H1 (cell line): ENCODE measurements at regions not wholly inside any gene's neighbourhood (a gene's known extent, or its start where the extent isn't known, plus 50 kb on each side); places are given as distances from the start of the nearest gene placed in this dataset.

Source experiments
- CTCF ChIA-PET: fragments of 300-600 bp; sonication (Branson Sonifier 250); formaldehyde crosslinking; loops from one replicate; lab custom pipeline; 2021; ENCODE audit not compliant: partially characterized antibody; lab: Charles Lee
- POLR2A ChIA-PET: fragments of 300-600 bp; sonication (Branson Sonifier 250); formaldehyde crosslinking; loops from one replicate; lab custom pipeline; 2021; ENCODE audit warnings: inconsistent platforms; ENCODE audit not compliant: partially characterized antibody; lab: Charles Lee
- DNase-seq, 2 experiments: peaks; one replicate each; pipeline versions ENCODE4 v3.0.0 to v3.0.0-alpha.2; 2010 to 2022; ENCODE audit warnings: low spot score in 2 of 2, low read depth in 1 of 2, mixed read lengths in 1 of 2
- FAIRE-seq: peaks from 2 replicates; lab custom pipeline; 2011; peaks lifted over from hg19 to GRCh38; lab: Jason Lieb, UNC
- H2AFZ ChIP-seq: 2 replicates; pipeline ENCODE4 v1.8.1; 2012; ENCODE audit warnings: low read length, inconsistent platforms
- H2AK5ac ChIP-seq: 2 replicates; pipeline ENCODE4 v1.6.1; 2013; ENCODE audit warnings: low read depth, low read length
- H2BK120ac ChIP-seq: replicated peaks from 2 replicates; pipeline ENCODE3; 2013; ENCODE audit warnings: low read depth, low read length, inconsistent platforms
- H2BK12ac ChIP-seq: 2 replicates; pipeline ENCODE4 v1.6.1; 2013; ENCODE audit warnings: low read depth, low read length
- H2BK15ac ChIP-seq: 2 replicates; pipeline ENCODE4 v1.6.1; 2013; ENCODE audit warnings: low read length
- H2BK20ac ChIP-seq: 2 replicates; pipeline ENCODE4 v1.6.1; 2013; ENCODE audit warnings: low read length
- H2BK5ac ChIP-seq: 2 replicates; pipeline ENCODE4 v1.6.1; 2013; ENCODE audit warnings: low read depth, low read length
- H3K14ac ChIP-seq: 2 replicates; pipeline ENCODE4 v1.6.1; 2013; ENCODE audit warnings: inconsistent platforms; ENCODE audit not compliant: insufficient read length
- H3K18ac ChIP-seq: 2 replicates; pipeline ENCODE4 v1.6.1; 2013; ENCODE audit warnings: low read length; ENCODE audit errors: extremely low read depth
- H3K23ac ChIP-seq: 2 replicates; pipeline ENCODE4 v1.6.1; 2013; ENCODE audit warnings: inconsistent platforms; ENCODE audit not compliant: insufficient read length
- H3K23me2 ChIP-seq: 2 replicates; pipeline ENCODE4 v1.6.1; 2013; ENCODE audit warnings: low read depth, low read length
- H3K27ac ChIP-seq: 2 replicates; pipeline ENCODE4 v1.6.1; 2011; ENCODE audit warnings: low read depth, low read length, inconsistent platforms
- H3K27me3 ChIP-seq, 4 experiments: replicated peaks in 1 of 4; 1 replicate in 1 of 4; 2 replicates in 3 of 4; pipeline versions ENCODE4 v1.6.1 to v1.8.1; 2011 to 2013; ENCODE audit warnings: low read length in 3 of 4, mild to moderate bottlenecking in 3 of 4, inconsistent platforms in 2 of 4, mixed read lengths in 2 of 4, moderate library complexity in 1 of 4; ENCODE audit not compliant: control insufficient read depth in 3 of 4, insufficient read depth in 3 of 4; ENCODE audit errors: extremely low read depth in 1 of 4
- H3K36me3 ChIP-seq, 4 experiments: 2 replicates each; pipeline versions ENCODE4 v1.6.1 to v1.8.1; 2011 to 2013; ENCODE audit warnings: mild to moderate bottlenecking in 4 of 4, low read length in 3 of 4, moderate library complexity in 2 of 4, control low read depth in 1 of 4, inconsistent platforms in 1 of 4; ENCODE audit not compliant: insufficient read depth in 4 of 4, control insufficient read depth in 2 of 4
- H3K4ac ChIP-seq: replicated peaks from 2 replicates; pipeline ENCODE3; 2013; ENCODE audit warnings: low read length, low read depth, mixed read lengths, inconsistent platforms; ENCODE audit not compliant: insufficient read length
- H3K4me1 ChIP-seq, 4 experiments: replicated peaks in 1 of 4; 1 replicate in 1 of 4; 2 replicates in 3 of 4; pipeline versions ENCODE4 v1.6.1 to v1.8.1; 2011 to 2013; ENCODE audit warnings: low read length in 3 of 4, inconsistent platforms in 2 of 4, mixed read lengths in 1 of 4; ENCODE audit not compliant: insufficient read depth in 4 of 4, control insufficient read depth in 3 of 4
- H3K4me2 ChIP-seq, 2 experiments: 2 replicates each; pipeline versions ENCODE4 v1.6.1 to v1.8.1; 2011 to 2013; ENCODE audit warnings: low read depth in 2 of 2, low read length in 2 of 2, control low read depth in 1 of 2, inconsistent platforms in 1 of 2, mild to moderate bottlenecking in 1 of 2; ENCODE audit not compliant: insufficient read depth in 1 of 2
- H3K4me3 ChIP-seq, 4 experiments: fragments of 200-600, 300-600 bp in 1 of 4; sonication (generic), shearing (Covaris generic), sonication (Bioruptor Twin) in 1 of 4; 2 replicates each; pipeline versions ENCODE4 v1.5.1 to v1.8.1; 2011 to 2016; ENCODE audit warnings: low read length in 4 of 4, low read depth in 3 of 4, control low read depth in 2 of 4, inconsistent platforms in 2 of 4, mild to moderate bottlenecking in 2 of 4, mixed read lengths in 1 of 4, moderate library complexity in 1 of 4; ENCODE audit not compliant: insufficient read depth in 2 of 4; ENCODE audit errors: extremely low read depth in 1 of 4
- H3K56ac ChIP-seq: replicated peaks from 2 replicates; pipeline ENCODE3; 2013; ENCODE audit warnings: low read depth, mild to moderate bottlenecking, mixed read lengths, low read length, inconsistent platforms; ENCODE audit not compliant: insufficient read length
- H3K79me1 ChIP-seq: 2 replicates; pipeline ENCODE4 v1.6.1; 2013; ENCODE audit warnings: low read depth, low read length, control low read depth
- H3K79me2 ChIP-seq, 2 experiments: 2 replicates each; pipeline versions ENCODE4 v1.6.1 to v1.8.1; 2012 to 2013; ENCODE audit warnings: low read length in 2 of 2, mild to moderate bottlenecking in 2 of 2, inconsistent platforms in 1 of 2; ENCODE audit not compliant: insufficient read depth in 2 of 2, control insufficient read depth in 1 of 2
- H3K9ac ChIP-seq, 4 experiments: replicated peaks in 1 of 4; 1 replicate in 1 of 4; 2 replicates in 3 of 4; pipeline versions ENCODE4 v1.6.1 to v1.8.1; 2011 to 2013; ENCODE audit warnings: low read depth in 3 of 4, low read length in 3 of 4, control low read depth in 2 of 4, mild to moderate bottlenecking in 2 of 4, moderate library complexity in 2 of 4, inconsistent platforms in 1 of 4; ENCODE audit errors: extremely low read depth in 1 of 4
- H3K9me3 ChIP-seq, 2 experiments: 2 replicates each; pipeline versions ENCODE4 v1.6.1 to v1.8.1; 2012 to 2013; ENCODE audit warnings: mild to moderate bottlenecking in 2 of 2, moderate library complexity in 2 of 2, control low read depth in 1 of 2, inconsistent platforms in 1 of 2, low read depth in 1 of 2, low read length in 1 of 2, mixed read lengths in 1 of 2; ENCODE audit not compliant: insufficient read depth in 2 of 2
- H4K20me1 ChIP-seq, 2 experiments: replicated peaks in 1 of 2; 2 replicates each; pipeline versions ENCODE3 to v1.8.1; 2011 to 2013; ENCODE audit warnings: inconsistent platforms in 2 of 2, low read length in 2 of 2, mild to moderate bottlenecking in 1 of 2; ENCODE audit not compliant: insufficient read depth in 2 of 2, control insufficient read depth in 1 of 2
- H4K5ac ChIP-seq: 2 replicates; pipeline ENCODE4 v1.6.1; 2013; ENCODE audit warnings: low read length, low read depth, mixed read lengths, inconsistent platforms; ENCODE audit not compliant: insufficient read length
- H4K8ac ChIP-seq: 2 replicates; pipeline ENCODE4 v1.8.0; 2013; ENCODE audit warnings: mild to moderate bottlenecking, moderate library complexity, low read length, inconsistent platforms; ENCODE audit not compliant: insufficient read depth; ENCODE audit errors: extremely low read depth
- H4K91ac ChIP-seq: replicated peaks from 2 replicates; pipeline ENCODE3; 2013; ENCODE audit warnings: low read length, mixed read lengths, inconsistent platforms; ENCODE audit not compliant: insufficient read length
- BCL11A ChIP-seq, 2 experiments: IDR thresholded peaks; one replicate each; pipeline ENCODE4 v1.6.1; 2011; ENCODE audit warnings: low read depth in 2 of 2, low read length in 2 of 2, mild to moderate bottlenecking in 2 of 2
- BRCA1 ChIP-seq: IDR thresholded peaks from 2 replicates; pipeline ENCODE4 v1.6.1; 2012; ENCODE audit warnings: low read depth, low read length, improper control_type of control experiment
- CEBPB ChIP-seq: IDR thresholded peaks from 2 replicates; pipeline ENCODE4 v1.6.1; 2012; ENCODE audit warnings: low read depth, low read length
- CHD2 ChIP-seq: IDR thresholded peaks from 2 replicates; pipeline ENCODE4 v1.6.1; 2012; ENCODE audit warnings: low read length, improper control_type of control experiment
- EP300 ChIP-seq, 2 experiments: IDR thresholded peaks; 1 replicate in 1 of 2; 2 replicates in 1 of 2; pipeline ENCODE4 v1.6.1; 2011 to 2012; ENCODE audit warnings: low read depth in 2 of 2, low read length in 2 of 2, mild to moderate bottlenecking in 2 of 2, borderline replicate concordance in 1 of 2, inconsistent platforms in 1 of 2, moderate library complexity in 1 of 2
- HDAC6 ChIP-seq: IDR thresholded peaks from one replicate; pipeline ENCODE4 v1.7.1; 2012; ENCODE audit warnings: low read depth, mild to moderate bottlenecking, inconsistent platforms, low read length, moderate library complexity
- JUN ChIP-seq: IDR thresholded peaks from 2 replicates; pipeline ENCODE4 v1.6.1; 2011; ENCODE audit warnings: low read depth, mild to moderate bottlenecking, improper control_type of control experiment, low read length
- RFX5 ChIP-seq: IDR thresholded peaks from 2 replicates; pipeline ENCODE4 v1.6.1; 2011; ENCODE audit warnings: low read depth, low read length, improper control_type of control experiment, borderline replicate concordance
- SP4 ChIP-seq: IDR thresholded peaks from 2 replicates; pipeline ENCODE4 v1.6.1; 2012; ENCODE audit warnings: low read length, inconsistent platforms
- WGBS, 2 experiments: shearing (Covaris generic) in 1 of 2; methylation state at CpG; one replicate each; pipeline versions ENCODE4 v1.1.6 to v1.1.7; 2013 to 2015; ENCODE audit warnings: low lambda C conversion rate in 2 of 2, mixed read lengths in 2 of 2, inconsistent platforms in 1 of 2, low coverage in 1 of 2, missing lambda C conversion rate in 1 of 2; ENCODE audit not compliant: insufficient replicate concordance in 2 of 2, insufficient coverage in 1 of 2, insufficient read length in 1 of 2; ENCODE audit errors: extremely low coverage in 1 of 2, missing lambda C conversion rate in 1 of 2; 5-methylcytosine and 5-hydroxymethylcytosine counted together
- TF ChIP-seq, protein P1 (sequence below): IDR thresholded peaks from 2 replicates; pipeline ENCODE4 v1.6.1; 2012; ENCODE audit warnings: low read length, inconsistent platforms

DNA sequence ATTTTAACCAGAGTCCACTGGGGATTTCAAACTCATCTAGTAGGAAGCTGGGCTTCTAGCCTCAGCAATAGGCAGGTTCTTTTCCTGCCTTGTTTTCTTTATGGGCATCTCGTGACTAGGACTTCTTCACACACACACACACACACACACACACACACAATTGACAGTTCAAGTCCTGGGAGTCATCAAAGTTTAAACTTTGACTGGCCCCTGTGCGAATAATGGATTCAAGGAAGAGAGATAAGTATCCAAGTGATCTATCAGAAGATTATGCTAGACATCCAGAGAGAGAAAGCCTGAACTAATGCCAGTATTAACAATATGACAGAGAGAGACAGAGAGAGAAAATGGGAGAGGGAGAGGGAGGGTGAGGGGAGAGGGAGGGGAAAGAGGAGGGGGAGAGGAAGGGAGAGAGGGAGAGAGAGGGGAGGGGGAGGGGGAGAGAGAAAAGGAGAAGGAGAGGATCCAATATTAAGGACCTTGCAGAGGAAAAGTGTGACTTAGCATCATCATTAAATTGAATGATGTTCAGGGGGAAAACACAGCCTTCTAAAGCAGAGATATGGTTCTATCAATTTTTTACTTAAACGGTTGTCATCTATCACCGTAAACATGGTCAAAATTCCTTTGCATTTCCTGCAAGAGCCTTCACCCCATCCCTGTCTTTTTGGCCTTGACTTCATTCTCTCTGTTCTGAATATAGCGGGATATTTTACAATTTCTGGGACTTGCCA lies 327.6 kb upstream of the ZEB2 start:
- no peak overlapping the region for H2AFZ ChIP-seq
- H2BK12ac ChIP-seq, result no peak overlapping the region
- H3K14ac ChIP-seq, result no peak overlapping the region
- FAIRE-seq, result no peak
- no peak overlapping the region for H4K8ac ChIP-seq
- DNase-seq, result no peak
- H2BK20ac ChIP-seq, result no peak overlapping the region
- ChIA-PET CTCF (no interaction called here), POLR2A (no interaction called here)
- no peak overlapping the region for H3K23ac ChIP-seq
- H3K23me2 ChIP-seq, result no peaks in the 10 kb centered on the region
- H4K91ac ChIP-seq, result no peak overlapping the region
- peaks cover 0 to 3% (median 0%) of the 10 kb centered on the region in 4 experiments; a peak in 1 of 7 replicates for H3K4me1 ChIP-seq
- no peak overlapping the region for H2BK120ac ChIP-seq
- no peaks in the 10 kb centered on the region for H3K27me3 ChIP-seq
- no peaks in the 10 kb centered on the region for H3K79me1 ChIP-seq
- H2AK5ac ChIP-seq, result no peak overlapping the region
- H3K4me3 ChIP-seq, result no peak overlapping the region
- no peak overlapping the region for H3K56ac ChIP-seq
- H3K79me2 ChIP-seq, result no peaks in the 10 kb centered on the region
- H3K36me3 ChIP-seq, result no peaks in the 10 kb centered on the region
- no peak overlapping the region for H2BK5ac ChIP-seq
- H3K18ac ChIP-seq, result no peak overlapping the region
- no peak overlapping the region for H3K4ac ChIP-seq
- 97% methylated on average over 5 of the region's 5 CpGs; no CpG with 5 or more reads in 1 of the 2 experiments for WGBS, 2 experiments
- H3K9ac ChIP-seq, result no peak overlapping the region
- H2BK15ac ChIP-seq, result no peak overlapping the region
- no peak overlapping the region for H4K5ac ChIP-seq
- H3K4me2 ChIP-seq, result no peak overlapping the region
- H3K9me3 ChIP-seq, result no peaks in the 10 kb centered on the region
- no peaks in the 10 kb centered on the region for H4K20me1 ChIP-seq
- no peak overlapping the region for H3K27ac ChIP-seq
- TF ChIP-seq, protein P1, sequence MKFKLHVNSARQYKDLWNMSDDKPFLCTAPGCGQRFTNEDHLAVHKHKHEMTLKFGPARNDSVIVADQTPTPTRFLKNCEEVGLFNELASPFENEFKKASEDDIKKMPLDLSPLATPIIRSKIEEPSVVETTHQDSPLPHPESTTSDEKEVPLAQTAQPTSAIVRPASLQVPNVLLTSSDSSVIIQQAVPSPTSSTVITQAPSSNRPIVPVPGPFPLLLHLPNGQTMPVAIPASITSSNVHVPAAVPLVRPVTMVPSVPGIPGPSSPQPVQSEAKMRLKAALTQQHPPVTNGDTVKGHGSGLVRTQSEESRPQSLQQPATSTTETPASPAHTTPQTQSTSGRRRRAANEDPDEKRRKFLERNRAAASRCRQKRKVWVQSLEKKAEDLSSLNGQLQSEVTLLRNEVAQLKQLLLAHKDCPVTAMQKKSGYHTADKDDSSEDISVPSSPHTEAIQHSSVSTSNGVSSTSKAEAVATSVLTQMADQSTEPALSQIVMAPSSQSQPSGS, result no peak
- TF ChIP-seq RFX5, result no peak
- no peak for TF ChIP-seq JUN
- TF ChIP-seq HDAC6, result no peak
- no peak for TF ChIP-seq BRCA1
- no peak for TF ChIP-seq CHD2
- no peak for TF ChIP-seq SP4
- TF ChIP-seq CEBPB, result no peak
- no peak for TF ChIP-seq EP300 (IDR thresholded peaks at IDR 0.05; ENCODE audit: borderline replicate concordance in 1 of 2, low read depth in 2 of 2, low read length in 2 of 2)
- no peak for TF ChIP-seq BCL11A (IDR thresholded peaks at IDR 0.05; ENCODE audit: low read depth in 2 of 2, low read length in 2 of 2)
